HEK293 (cell line): ENCODE measurements at regions not wholly inside any gene's neighbourhood (a gene's known extent, or its start where the extent isn't known, plus 50 kb on each side); places are given as distances from the start of the nearest gene placed in this dataset.

Experiments used
- CTCF ChIA-PET: fragments of 350-600 bp; formaldehyde crosslinking; extraction: SDS; loops from one replicate; lab custom pipeline; 2021; ENCODE audit warnings: antibody characterized with exemption; lab: Yijun Ruan, JAX
- POLR2A ChIA-PET: fragments of 300-600 bp; formaldehyde crosslinking; extraction: SDS; loops from one replicate; lab custom pipeline; 2020; ENCODE audit warnings: antibody characterized with exemption, inconsistent platforms; lab: Yijun Ruan, JAX
- H3K27ac ChIP-seq: fragments of 200-500 bp; sonication (Bioruptor generic); 2 replicates; pipeline ENCODE4 v1.5.1; 2014; ENCODE audit warnings: low read depth, low read length, control low read depth, inconsistent platforms; ENCODE audit errors: extremely low read depth
- H3K36me3 ChIP-seq, 2 experiments: fragments of 200-500 bp in 1 of 2; sonication (Bioruptor generic) in 1 of 2; 1 replicate in 1 of 2; 2 replicates in 1 of 2; pipeline ENCODE4 v1.5.1; 2014 to 2017; ENCODE audit warnings: inconsistent platforms in 2 of 2, low read length in 2 of 2; ENCODE audit not compliant: control insufficient read depth in 2 of 2, insufficient read depth in 1 of 2
- H3K4me1 ChIP-seq: fragments of 200-500 bp; sonication (Bioruptor generic); 2 replicates; pipeline ENCODE4 v1.5.1; 2014; ENCODE audit warnings: mild to moderate bottlenecking, low read length, inconsistent platforms; ENCODE audit not compliant: control insufficient read depth, insufficient read depth
- H3K4me3 ChIP-seq: 2 replicates; pipeline ENCODE4 v1.5.1; 2011; ENCODE audit warnings: low read depth, mild to moderate bottlenecking, control low read depth, low read length, moderate library complexity
- H3K9me3 ChIP-seq: fragments of 200-500 bp; sonication (Bioruptor generic); 2 replicates; pipeline ENCODE4 v1.5.1; 2014; ENCODE audit warnings: low read depth, low read length, inconsistent platforms; ENCODE audit not compliant: control insufficient read depth, insufficient read depth
- ATF2 ChIP-seq: fragments of 450-650 bp; formaldehyde crosslinking; IDR thresholded peaks from 2 replicates; pipeline ENCODE4 v1.5.1; 2016; ENCODE audit warnings: missing biosample characterization, missing genetic modification characterization, low read depth
- GLI4 ChIP-seq: fragments of 450-650 bp; formaldehyde crosslinking; IDR thresholded peaks from 2 replicates; pipeline ENCODE4 v1.5.1; 2016; ENCODE audit warnings: missing biosample characterization, missing genetic modification characterization
- OSR2 ChIP-seq: fragments of 450-650 bp; formaldehyde crosslinking; IDR thresholded peaks from 2 replicates; pipeline ENCODE4 v1.5.1; 2016; ENCODE audit warnings: missing biosample characterization, missing genetic modification characterization
- SCRT2 ChIP-seq: fragments of 450-650 bp; formaldehyde crosslinking; IDR thresholded peaks from 2 replicates; pipeline ENCODE4 v1.5.1; 2016; ENCODE audit warnings: missing biosample characterization, missing genetic modification characterization
- WT1 ChIP-seq: fragments of 450-650 bp; formaldehyde crosslinking; IDR thresholded peaks from 2 replicates; pipeline ENCODE4 v1.5.1; 2016; ENCODE audit warnings: missing biosample characterization, missing genetic modification characterization
- YY2 ChIP-seq: fragments of 450-650 bp; formaldehyde crosslinking; IDR thresholded peaks from 2 replicates; pipeline ENCODE4 v1.5.1; 2016; ENCODE audit warnings: missing biosample characterization, missing genetic modification characterization
- ZBTB1 ChIP-seq: fragments of 450-650 bp; formaldehyde crosslinking; IDR thresholded peaks from 2 replicates; pipeline ENCODE4 v1.5.1; 2016; ENCODE audit warnings: missing biosample characterization, missing genetic modification characterization
- ZBTB11 ChIP-seq: fragments of 450-650 bp; formaldehyde crosslinking; conservative IDR thresholded peaks from 2 replicates; pipeline ENCODE4 v1.5.1; 2016; ENCODE audit warnings: low read depth, missing biosample characterization, missing genetic modification characterization
- ZNF132 ChIP-seq: fragments of 450-650 bp; formaldehyde crosslinking; IDR thresholded peaks from 2 replicates; pipeline ENCODE4 v1.5.1; 2017; ENCODE audit warnings: missing biosample characterization, missing genetic modification characterization, borderline replicate concordance
- ZNF133 ChIP-seq: fragments of 450-650 bp; formaldehyde crosslinking; IDR thresholded peaks from 2 replicates; pipeline ENCODE4 v1.5.1; 2016; ENCODE audit warnings: missing biosample characterization, missing genetic modification characterization
- ZNF146 ChIP-seq: fragments of 450-650 bp; formaldehyde crosslinking; IDR thresholded peaks from 2 replicates; pipeline ENCODE4 v1.5.1; 2016; ENCODE audit warnings: missing biosample characterization, missing genetic modification characterization
- ZNF16 ChIP-seq: fragments of 450-650 bp; formaldehyde crosslinking; IDR thresholded peaks from 2 replicates; pipeline ENCODE4 v1.5.1; 2016; ENCODE audit warnings: low read depth, missing biosample characterization, missing genetic modification characterization
- ZNF211 ChIP-seq: fragments of 450-650 bp; formaldehyde crosslinking; IDR thresholded peaks from 2 replicates; pipeline ENCODE4 v1.5.1; 2016; ENCODE audit warnings: low read depth, missing biosample characterization, missing genetic modification characterization
- ZNF341 ChIP-seq: fragments of 450-650 bp; formaldehyde crosslinking; IDR thresholded peaks from 2 replicates; pipeline ENCODE4; 2016; ENCODE audit warnings: low read depth, missing biosample characterization, missing genetic modification characterization
- ZNF404 ChIP-seq: fragments of 450-650 bp; formaldehyde crosslinking; IDR thresholded peaks from 2 replicates; pipeline ENCODE4 v1.5.1; 2017; ENCODE audit warnings: missing biosample characterization, missing genetic modification characterization
- ZNF416 ChIP-seq: fragments of 450-650 bp; formaldehyde crosslinking; IDR thresholded peaks from 2 replicates; pipeline ENCODE4 v1.5.1; 2016; ENCODE audit warnings: missing biosample characterization, missing genetic modification characterization
- ZNF585B ChIP-seq: fragments of 450-650 bp; formaldehyde crosslinking; IDR thresholded peaks from 2 replicates; pipeline ENCODE4 v1.5.1; 2016; ENCODE audit warnings: missing biosample characterization, missing genetic modification characterization
- ZNF610 ChIP-seq: fragments of 450-650 bp; formaldehyde crosslinking; IDR thresholded peaks from 2 replicates; pipeline ENCODE4 v1.5.1; 2016; ENCODE audit warnings: missing biosample characterization, missing genetic modification characterization, borderline replicate concordance
- ZNF704 ChIP-seq: fragments of 450-650 bp; formaldehyde crosslinking; IDR thresholded peaks from 2 replicates; pipeline ENCODE4 v1.5.1; 2016; ENCODE audit warnings: missing biosample characterization, missing genetic modification characterization
- ZNF747 ChIP-seq: fragments of 450-650 bp; formaldehyde crosslinking; IDR thresholded peaks from 2 replicates; pipeline ENCODE4 v1.5.1; 2016; ENCODE audit warnings: missing biosample characterization, missing genetic modification characterization
- ZXDB ChIP-seq: fragments of 450-650 bp; formaldehyde crosslinking; IDR thresholded peaks from 2 replicates; pipeline ENCODE4 v1.5.1; 2016; ENCODE audit warnings: missing biosample characterization, missing genetic modification characterization

GRCh38 chr3:171960159-171960558 is 79.2 kb upstream of the FNDC3B start:
- H3K36me3 ChIP-seq = no peaks in the 10 kb centered on the region
- H3K4me1 ChIP-seq = no peaks in the 10 kb centered on the region
- no peak overlapping the region for H3K27ac ChIP-seq
- H3K4me3 ChIP-seq = no peak overlapping the region
- ChIA-PET POLR2A (no interaction called here), CTCF (no interaction called here)
- no peak for TF ChIP-seq ZNF404
- no peak for TF ChIP-seq ZNF416 (tag by site-specific recombination)
- no peak for TF ChIP-seq ZNF610 (tag by site-specific recombination)
- no peak for TF ChIP-seq WT1 (tag by site-specific recombination)
- no peak for TF ChIP-seq ZNF146 (tag by site-specific recombination)
- TF ChIP-seq YY2 = no peak
- no peak for TF ChIP-seq ZNF341 (tag by site-specific recombination)
- no peak for TF ChIP-seq ZNF585B (tag by site-specific recombination)
- no peak for TF ChIP-seq ZNF747 (tag by site-specific recombination)
- no peak for TF ChIP-seq ZBTB1 (tag by site-specific recombination)
- TF ChIP-seq ATF2 (tag by site-specific recombination) = no peak
- no peak for TF ChIP-seq ZNF132
- no peaks in the 10 kb centered on the region for H3K9me3 ChIP-seq

GRCh38 chr3:171962137-171962720 is 77.1 kb upstream of the FNDC3B start:
- Histone ChIP-seq H3K36me3 (no peaks in the 10 kb centered on the region), H3K27ac (no peak overlapping the region), H3K4me3 (no peak overlapping the region), H3K9me3 (no peaks in the 10 kb centered on the region), H3K4me1 (no peaks in the 10 kb centered on the region)
- TF ChIP-seq ZNF133 (tag by site-specific recombination) (no peak), ZXDB (tag by site-specific recombination) (no peak), ZNF16 (tag by site-specific recombination) (no peak), ZBTB11 (tag by site-specific recombination) (no peak), ZNF146 (tag by site-specific recombination) (no peak), GLI4 (no peak)
- POLR2A ChIA-PET = no interaction called here
- CTCF ChIA-PET = no interaction called here

GRCh38 chr3:171963546-171963945 is 75.8 kb upstream of the FNDC3B start:
- H3K9me3 ChIP-seq = no peaks in the 10 kb centered on the region
- TF ChIP-seq ZBTB11 (tag by site-specific recombination) (no peak), SCRT2 (tag by site-specific recombination) (peak; percentile 58), ZNF211 (tag by site-specific recombination) (no peak), ZNF704 (no peak), OSR2 (no peak)
- TF ChIP-seq, all 188 proteins: peak for 1
- no peaks in the 10 kb centered on the region for H3K36me3 ChIP-seq
- H3K4me1 ChIP-seq = no peaks in the 10 kb centered on the region
- POLR2A ChIA-PET = no interaction called here
- no peak overlapping the region for H3K4me3 ChIP-seq
- no peak overlapping the region for H3K27ac ChIP-seq
- CTCF ChIA-PET = no interaction called here
